ENCODE measurements at regions not wholly inside any gene's neighbourhood (a gene's known extent, or its start where the extent isn't known, plus 50 kb on each side); places are given as distances from the start of the nearest gene placed in this dataset.

- Histone ChIP-seq H3K9me1 (ENCODE audit: control insufficient read depth, extremely low read depth, insufficient read depth, low read length) (no peaks in the 10 kb centered on the region), H3K79me2 (ENCODE audit: control insufficient read depth, insufficient read depth, low read length) (no peaks in the 10 kb centered on the region), H3K36me3 (ENCODE audit: control insufficient read depth in 2 of 2, extremely low read depth in 1 of 2, insufficient read depth in 2 of 2, low read length in 2 of 2) (no peaks in the 10 kb centered on the region), H3K4me1 (ENCODE audit: control insufficient read depth, extremely low read depth, insufficient read depth, low read length) (no peaks in the 10 kb centered on the region), H3K27me3 (ENCODE audit: control insufficient read depth, extremely low read depth, insufficient read depth, low read length) (no peaks in the 10 kb centered on the region), H4K20me1 (ENCODE audit: control insufficient read depth, extremely low read depth, insufficient read depth, low read length) (no peaks in the 10 kb centered on the region), H3K4me3 (ENCODE audit: control insufficient read depth in 2 of 3, extremely low read depth in 1 of 3, insufficient read depth in 2 of 3, low read depth in 1 of 3, low read length in 3 of 3) (no peak overlapping the region), H2AFZ (ENCODE audit: control insufficient read depth, low read length) (no peak overlapping the region), H3K9me3 (ENCODE audit: control insufficient read depth, low read depth, low read length) (no peaks in the 10 kb centered on the region), H3K9ac (ENCODE audit: control insufficient read depth, extremely low read depth, insufficient read depth, low read length) (no peak overlapping the region), H3K27ac (ENCODE audit: control insufficient read depth, insufficient read depth, low read length) (no peak overlapping the region), H3K4me2 (ENCODE audit: control insufficient read depth, extremely low read depth, insufficient read depth, low read depth, low read length) (peak overlapping the region; percentile 16)
- FAIRE-seq = no peak
- DNase-seq (ENCODE audit: low read depth, low spot score) = no peak
- dilution Hi-C loops (cut with MboI; ENCODE audit: extremely low pct_ligation_motif_present, low sequenced_read_pairs) = no loop called here
- TF ChIP-seq EZH2 (IDR thresholded peaks at IDR 0.05; ENCODE audit: low read length) (no peak), CTCF (optimal IDR thresholded peaks at IDR 0.05 in 1 of 3, IDR thresholded peaks at IDR 0.05 in 1 of 3, conservative IDR thresholded peaks at IDR 0.05 in 1 of 3; ENCODE audit: extremely low read depth in 1 of 3, insufficient read depth in 2 of 3, low read length in 3 of 3) (no peak)
These were observed 133.6 kb upstream of the VCX2 start for GRCh38 chrX:8304668-8305067.

- TF ChIP-seq CTCF (optimal IDR thresholded peaks at IDR 0.05 in 1 of 3, IDR thresholded peaks at IDR 0.05 in 1 of 3, conservative IDR thresholded peaks at IDR 0.05 in 1 of 3; ENCODE audit: extremely low read depth in 1 of 3, insufficient read depth in 2 of 3, low read length in 3 of 3) = no peak
- TF ChIP-seq EZH2 (IDR thresholded peaks at IDR 0.05; ENCODE audit: low read length) = no peak
- FAIRE-seq (no peak), DNase-seq (ENCODE audit: low read depth, low spot score) (no peak)
- Histone ChIP-seq H3K4me2 (ENCODE audit: control insufficient read depth, extremely low read depth, insufficient read depth, low read depth, low read length) (no peak overlapping the region), H3K9ac (ENCODE audit: control insufficient read depth, extremely low read depth, insufficient read depth, low read length) (no peak overlapping the region), H3K9me3 (ENCODE audit: control insufficient read depth, low read depth, low read length) (no peaks in the 10 kb centered on the region), H3K79me2 (ENCODE audit: control insufficient read depth, insufficient read depth, low read length) (no peaks in the 10 kb centered on the region), H3K9me1 (ENCODE audit: control insufficient read depth, extremely low read depth, insufficient read depth, low read length) (no peaks in the 10 kb centered on the region), H3K27me3 (ENCODE audit: control insufficient read depth, extremely low read depth, insufficient read depth, low read length) (no peaks in the 10 kb centered on the region), H2AFZ (ENCODE audit: control insufficient read depth, low read length) (no peak overlapping the region), H3K4me3 (ENCODE audit: control insufficient read depth in 2 of 3, extremely low read depth in 1 of 3, insufficient read depth in 2 of 3, low read depth in 1 of 3, low read length in 3 of 3) (no peak overlapping the region), H3K27ac (ENCODE audit: control insufficient read depth, insufficient read depth, low read length) (no peak overlapping the region), H3K4me1 (ENCODE audit: control insufficient read depth, extremely low read depth, insufficient read depth, low read length) (no peaks in the 10 kb centered on the region), H3K36me3 (ENCODE audit: control insufficient read depth in 2 of 2, extremely low read depth in 1 of 2, insufficient read depth in 2 of 2, low read length in 2 of 2) (no peaks in the 10 kb centered on the region), H4K20me1 (ENCODE audit: control insufficient read depth, extremely low read depth, insufficient read depth, low read length) (no peaks in the 10 kb centered on the region)
- dilution Hi-C loops (cut with MboI; ENCODE audit: extremely low pct_ligation_motif_present, low sequenced_read_pairs) = no loop called here
These were observed 134.3 kb upstream of the VCX2 start for GRCh38 chrX:8305350-8305749.
